Neural cell (in vitro differentiated cells): ENCODE measurements at regions not wholly inside any gene's neighbourhood (a gene's known extent, or its start where the extent isn't known, plus 50 kb on each side); places are given as distances from the start of the nearest gene placed in this dataset.

ENCODE experiments used
- H2AFZ ChIP-seq: fragments of 200-600, 300-800 bp; sonication (generic), shearing (Covaris generic); 2 replicates; pipeline ENCODE4 v1.6.0; 2014; ENCODE audit warnings: low read depth, mild to moderate bottlenecking, antibody characterized with exemption, low read length, moderate library complexity
- H3F3A ChIP-seq: fragments of 200-600 bp; shearing (Covaris generic); 2 replicates; pipeline ENCODE4 v1.6.1; 2016; ENCODE audit warnings: mild to moderate bottlenecking, moderate library complexity, mixed read lengths, antibody characterized with exemption, low read length; ENCODE audit not compliant: insufficient read depth, poor library complexity, severe bottlenecking
- H3K27ac ChIP-seq: fragments of 200-600, 300-800 bp; sonication (generic), shearing (Covaris generic); 2 replicates; pipeline ENCODE4 v1.5.1; 2014; ENCODE audit warnings: mild to moderate bottlenecking, low read length, moderate library complexity
- H3K27me3 ChIP-seq: fragments of 300-800, 200-600 bp; sonication (generic), shearing (Covaris generic); 2 replicates; pipeline ENCODE4 v1.6.0; 2014; ENCODE audit warnings: mild to moderate bottlenecking, low read depth, low read length, moderate library complexity; ENCODE audit not compliant: insufficient read depth
- H3K36me3 ChIP-seq: fragments of 300-800, 200-600 bp; sonication (generic), shearing (Covaris generic); 2 replicates; pipeline ENCODE4 v1.5.1; 2014; ENCODE audit warnings: mild to moderate bottlenecking, antibody characterized with exemption, low read length, moderate library complexity; ENCODE audit not compliant: insufficient read depth
- H3K4me2 ChIP-seq: fragments of 300-800, 200-600 bp; sonication (generic), shearing (Covaris generic); 2 replicates; pipeline ENCODE4 v1.6.0; 2014; ENCODE audit warnings: mild to moderate bottlenecking, low read length
- H3K4me3 ChIP-seq: fragments of 300-800, 200-600 bp; sonication (generic), shearing (Covaris generic); 2 replicates; pipeline ENCODE4 v1.5.1; 2014; ENCODE audit warnings: mild to moderate bottlenecking, low read length, moderate library complexity
- H3K79me2 ChIP-seq: fragments of 200-600 bp; shearing (Covaris generic); replicated peaks from 2 replicates; pipeline ENCODE4 v1.6.0; 2014; ENCODE audit warnings: mild to moderate bottlenecking, low read length, moderate library complexity; ENCODE audit not compliant: insufficient read depth
- H3K9ac ChIP-seq: fragments of 300-800, 200-600 bp; sonication (generic), shearing (Covaris generic); 2 replicates; pipeline ENCODE4 v1.6.1; 2016; ENCODE audit warnings: mild to moderate bottlenecking, low read length, mixed read lengths
- H3K9me2 ChIP-seq: fragments of 200-600 bp; shearing (Covaris generic); 2 replicates; pipeline ENCODE4 v1.6.1; 2016; ENCODE audit warnings: mild to moderate bottlenecking, low read length, mixed read lengths; ENCODE audit not compliant: insufficient read depth
- H3K9me3 ChIP-seq: fragments of 200-600, 300-800 bp; sonication (generic), shearing (Covaris generic); 2 replicates; pipeline ENCODE4 v1.6.1; 2016; ENCODE audit warnings: mild to moderate bottlenecking, mixed run types, low read length, moderate library complexity, mixed read lengths
- H4K20me1 ChIP-seq: fragments of 200-600 bp; shearing (Covaris generic); 2 replicates; pipeline ENCODE4 v1.6.1; 2016; ENCODE audit warnings: mild to moderate bottlenecking, mixed run types; ENCODE audit not compliant: insufficient read depth
- EP300 ChIP-seq: fragments of 450-650 bp; conservative IDR thresholded peaks from 2 replicates; pipeline ENCODE4 v1.6.1; 2014; ENCODE audit warnings: antibody characterized with exemption, mild to moderate bottlenecking, moderate library complexity; ENCODE audit not compliant: poor library complexity, severe bottlenecking
- EZH2 ChIP-seq: fragments of 200-600, 300-800 bp; shearing (Covaris generic), sonication (generic); IDR thresholded peaks from 2 replicates; pipeline ENCODE4 v1.6.1; 2014; ENCODE audit warnings: antibody characterized with exemption, low read length, borderline replicate concordance, mild to moderate bottlenecking; ENCODE audit not compliant: insufficient read depth, poor library complexity, severe bottlenecking
- MXI1 ChIP-seq: fragments of 450-650 bp; conservative IDR thresholded peaks from 2 replicates; pipeline ENCODE4 v1.6.1; 2014; ENCODE audit warnings: antibody characterized with exemption, mild to moderate bottlenecking; ENCODE audit not compliant: poor library complexity, severe bottlenecking
- POLR2AphosphoS5 ChIP-seq: IDR thresholded peaks from 2 replicates; pipeline ENCODE4 v1.6.1; 2012
- RAD21 ChIP-seq: fragments of 450-650 bp; conservative IDR thresholded peaks from 2 replicates; pipeline ENCODE4 v1.6.1; 2014; ENCODE audit warnings: antibody characterized with exemption, mild to moderate bottlenecking, moderate library complexity
- REST ChIP-seq: IDR thresholded peaks from 2 replicates; pipeline ENCODE4 v1.6.1; 2012; ENCODE audit warnings: borderline replicate concordance
- SMC3 ChIP-seq: fragments of 450-650 bp; conservative IDR thresholded peaks from 2 replicates; pipeline ENCODE4 v1.6.1; 2014; ENCODE audit warnings: antibody characterized with exemption, mild to moderate bottlenecking, moderate library complexity; ENCODE audit not compliant: poor library complexity
- TAF1 ChIP-seq: IDR thresholded peaks from 2 replicates; pipeline ENCODE4 v1.6.1; 2012; ENCODE audit warnings: low read depth
- TF ChIP-seq, protein P1 (sequence below): fragments of 450-650 bp; IDR thresholded peaks from 2 replicates; pipeline ENCODE4 v1.5.1; 2014; ENCODE audit warnings: antibody characterized with exemption, mild to moderate bottlenecking, moderate library complexity; ENCODE audit not compliant: poor library complexity, severe bottlenecking

DNA sequence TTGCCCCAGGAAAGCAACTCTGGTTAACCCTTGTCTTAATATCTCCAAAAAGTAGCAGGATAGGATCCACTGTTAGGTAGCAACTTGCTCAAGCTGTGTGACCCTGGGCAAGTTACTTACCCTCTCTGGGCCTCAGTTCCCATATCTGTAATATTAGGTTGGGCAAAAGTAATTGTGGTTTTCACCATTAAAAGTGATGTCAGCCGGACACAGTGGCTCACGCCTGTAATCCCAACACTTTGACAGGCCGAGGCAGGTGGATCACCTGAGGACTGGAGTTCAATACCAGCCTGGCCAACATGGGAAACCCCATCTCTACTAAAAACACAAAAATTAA lies 179.3 kb downstream of the FOXL1 start:
- Histone ChIP-seq H3K9me2 (no peaks in the 10 kb centered on the region), H3K27me3 (no peaks in the 10 kb centered on the region), H3K36me3 (no peaks in the 10 kb centered on the region), H3K79me2 (no peaks in the 10 kb centered on the region), H2AFZ (no peak overlapping the region), H3K9me3 (no peaks in the 10 kb centered on the region), H3F3A (no peaks in the 10 kb centered on the region), H3K9ac (no peak overlapping the region), H3K4me3 (no peak overlapping the region), H3K4me2 (no peak overlapping the region), H3K27ac (no peak overlapping the region), H4K20me1 (no peaks in the 10 kb centered on the region)
- TF ChIP-seq POLR2AphosphoS5 (no peak), EZH2 (no peak), EP300 (no peak), MXI1 (no peak), SMC3 (no peak), REST (no peak), TAF1 (no peak), RAD21 (no peak)
- TF ChIP-seq, protein P1, sequence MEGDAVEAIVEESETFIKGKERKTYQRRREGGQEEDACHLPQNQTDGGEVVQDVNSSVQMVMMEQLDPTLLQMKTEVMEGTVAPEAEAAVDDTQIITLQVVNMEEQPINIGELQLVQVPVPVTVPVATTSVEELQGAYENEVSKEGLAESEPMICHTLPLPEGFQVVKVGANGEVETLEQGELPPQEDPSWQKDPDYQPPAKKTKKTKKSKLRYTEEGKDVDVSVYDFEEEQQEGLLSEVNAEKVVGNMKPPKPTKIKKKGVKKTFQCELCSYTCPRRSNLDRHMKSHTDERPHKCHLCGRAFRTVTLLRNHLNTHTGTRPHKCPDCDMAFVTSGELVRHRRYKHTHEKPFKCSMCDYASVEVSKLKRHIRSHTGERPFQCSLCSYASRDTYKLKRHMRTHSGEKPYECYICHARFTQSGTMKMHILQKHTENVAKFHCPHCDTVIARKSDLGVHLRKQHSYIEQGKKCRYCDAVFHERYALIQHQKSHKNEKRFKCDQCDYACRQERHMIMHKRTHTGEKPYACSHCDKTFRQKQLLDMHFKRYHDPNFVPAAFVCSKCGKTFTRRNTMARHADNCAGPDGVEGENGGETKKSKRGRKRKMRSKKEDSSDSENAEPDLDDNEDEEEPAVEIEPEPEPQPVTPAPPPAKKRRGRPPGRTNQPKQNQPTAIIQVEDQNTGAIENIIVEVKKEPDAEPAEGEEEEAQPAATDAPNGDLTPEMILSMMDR = no peak

- no peaks in the 10 kb centered on the region for H3F3A ChIP-seq
- no peaks in the 10 kb centered on the region for H3K9me3 ChIP-seq
- no peak overlapping the region for H3K4me2 ChIP-seq
- H3K27me3 ChIP-seq = no peaks in the 10 kb centered on the region
- TF ChIP-seq EP300 = no peak
- TF ChIP-seq SMC3 = no peak
- TF ChIP-seq RAD21 = no peak
- no peak for TF ChIP-seq TAF1
- no peak for TF ChIP-seq EZH2
- no peak for TF ChIP-seq POLR2AphosphoS5
- TF ChIP-seq MXI1 = no peak
- no peak for TF ChIP-seq REST
- TF ChIP-seq, protein P1 = no peak
- H3K9me2 ChIP-seq = no peaks in the 10 kb centered on the region
- no peak overlapping the region for H3K4me3 ChIP-seq
- H4K20me1 ChIP-seq = no peaks in the 10 kb centered on the region
- no peak overlapping the region for H3K9ac ChIP-seq
- no peaks in the 10 kb centered on the region for H3K36me3 ChIP-seq
- H2AFZ ChIP-seq = no peak overlapping the region
- no peaks in the 10 kb centered on the region for H3K79me2 ChIP-seq
- no peak overlapping the region for H3K27ac ChIP-seq
Observed at GRCh38 chr16:86758932-86759331, 180.6 kb downstream of the FOXL1 start.
